ENCODE measurements at regions not wholly inside any gene's neighbourhood (a gene's known extent, or its start where the extent isn't known, plus 50 kb on each side); places are given as distances from the start of the nearest gene placed in this dataset.

DNA sequence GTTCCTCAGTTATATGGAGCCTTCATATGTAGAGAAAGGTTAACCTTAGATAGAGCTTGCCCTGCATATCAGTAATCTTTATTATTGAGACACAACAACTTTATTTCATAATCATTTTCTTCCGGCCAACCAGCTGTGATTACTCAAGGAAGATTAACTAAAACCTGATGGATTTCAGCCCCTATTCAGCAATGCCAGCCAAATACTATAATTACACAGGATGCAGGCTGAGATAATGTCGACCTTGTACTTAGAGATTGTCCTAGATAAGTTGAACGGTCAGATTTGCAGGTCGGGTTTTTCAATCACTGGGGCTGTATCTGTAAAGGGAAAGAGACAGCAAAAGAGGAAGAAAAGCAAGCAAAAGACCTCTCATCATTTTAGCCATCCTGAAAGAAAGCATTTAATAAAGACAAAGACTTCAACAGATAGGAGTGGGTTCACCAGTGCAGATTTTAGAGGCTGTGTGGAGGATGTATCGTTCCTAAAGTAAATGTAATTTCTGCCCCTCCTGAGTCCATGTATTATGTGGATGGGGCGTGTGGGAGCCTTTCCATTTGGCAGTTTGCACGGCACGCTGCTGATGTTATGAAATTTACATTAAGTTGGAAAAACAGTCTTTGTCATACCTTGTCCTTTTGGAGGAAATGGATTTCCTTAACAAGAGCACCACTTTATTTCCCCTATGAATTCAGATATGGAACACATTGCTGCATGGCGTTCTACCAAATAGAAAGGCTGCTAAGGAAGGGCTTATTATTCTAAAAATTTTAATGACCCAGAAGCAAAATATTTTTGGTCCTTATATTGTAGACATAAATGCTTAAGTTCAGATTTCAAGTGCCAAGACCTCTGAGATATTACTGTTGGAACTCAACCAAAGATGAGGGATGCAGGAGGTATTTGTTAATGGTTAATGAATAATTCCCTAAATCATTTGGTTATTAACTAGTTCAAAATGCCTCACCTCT is 496.7 kb downstream of the SPRY1 start:
- Mint-ChIP-seq H3K4me1 (ENCODE audit: low read depth) (no peaks in the 10 kb centered on the region), H3K27me3 (peaks cover 2% of the 10 kb centered on the region), H3K4me3 (no peak overlapping the region), H3K9me3 (ENCODE audit: low read depth) (no peaks in the 10 kb centered on the region), H3K27ac (no peak overlapping the region), H3K36me3 (no peaks in the 10 kb centered on the region)

DNA sequence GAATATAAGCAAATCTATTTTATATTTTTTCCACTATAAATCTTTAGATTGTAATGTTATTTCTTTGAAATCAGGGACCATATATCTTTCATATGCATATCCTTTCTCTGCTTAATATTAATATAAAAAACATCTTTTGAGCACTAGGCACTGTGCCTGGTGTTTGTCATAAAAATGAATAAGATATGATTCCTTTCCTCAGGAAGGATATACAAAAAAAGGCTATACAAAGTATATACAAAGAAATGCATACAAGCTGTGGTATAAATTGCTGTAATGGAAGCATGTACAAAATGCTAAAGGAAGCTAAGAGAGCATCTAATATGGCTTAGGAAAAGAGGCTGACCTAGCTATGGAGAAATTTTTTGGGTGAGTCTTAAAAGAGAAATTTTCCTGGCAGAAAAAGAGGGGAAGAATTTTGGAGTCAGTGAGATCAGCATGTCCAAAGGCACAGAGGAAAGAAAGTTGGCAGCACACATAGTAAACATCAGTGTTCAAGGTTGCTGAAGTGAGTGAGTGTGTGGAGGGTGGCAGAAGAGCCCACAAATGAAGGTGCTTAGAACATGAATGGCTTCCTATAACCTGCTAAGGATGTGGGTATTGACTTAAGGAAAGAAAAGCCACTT is 500.0 kb downstream of the SPRY1 start:
- Mint-ChIP-seq H3K9me3 (ENCODE audit: low read depth) (no peaks in the 10 kb centered on the region), H3K27me3 (no peaks in the 10 kb centered on the region), H3K36me3 (no peaks in the 10 kb centered on the region), H3K4me3 (no peak overlapping the region), H3K4me1 (ENCODE audit: low read depth) (no peaks in the 10 kb centered on the region), H3K27ac (no peak overlapping the region)

DNA sequence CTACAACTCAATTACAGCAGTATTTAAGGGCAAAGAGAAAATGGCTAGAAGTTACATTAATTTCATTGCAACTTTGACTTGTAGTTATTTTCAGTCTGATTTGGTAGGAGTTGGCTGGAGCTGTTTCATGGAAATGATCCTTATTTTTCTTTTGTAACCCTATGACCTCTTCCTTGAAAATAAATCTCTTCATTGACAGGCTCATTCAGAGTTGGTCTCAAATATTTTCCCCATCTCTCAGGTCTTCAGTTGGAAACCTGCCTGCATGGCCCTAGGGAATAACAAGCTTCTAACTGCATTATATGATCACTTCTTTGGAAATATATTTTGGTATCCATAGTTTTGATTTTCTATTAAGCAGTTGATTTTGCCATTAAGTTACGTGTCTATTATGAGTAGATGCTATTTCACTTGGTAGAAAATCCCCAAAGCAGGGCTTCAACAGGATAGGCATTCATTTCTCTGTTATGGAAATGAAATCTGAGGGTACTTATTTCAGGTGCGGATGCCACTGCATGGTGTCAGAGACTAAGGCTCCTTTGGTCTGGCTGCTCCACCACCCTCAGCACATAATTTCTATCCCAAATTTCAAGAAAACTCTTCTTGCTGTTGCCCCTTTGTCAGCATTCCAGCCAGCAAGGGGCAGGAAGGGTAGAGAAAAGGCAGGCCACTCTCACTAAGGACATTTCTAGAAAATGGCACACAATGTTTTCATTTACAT is 502.5 kb downstream of the SPRY1 start:
- Mint-ChIP-seq H3K27me3 (no peaks in the 10 kb centered on the region), H3K36me3 (no peaks in the 10 kb centered on the region), H3K27ac (no peak overlapping the region), H3K4me3 (no peak overlapping the region), H3K4me1 (ENCODE audit: low read depth) (no peaks in the 10 kb centered on the region), H3K9me3 (ENCODE audit: low read depth) (no peaks in the 10 kb centered on the region)

DNA sequence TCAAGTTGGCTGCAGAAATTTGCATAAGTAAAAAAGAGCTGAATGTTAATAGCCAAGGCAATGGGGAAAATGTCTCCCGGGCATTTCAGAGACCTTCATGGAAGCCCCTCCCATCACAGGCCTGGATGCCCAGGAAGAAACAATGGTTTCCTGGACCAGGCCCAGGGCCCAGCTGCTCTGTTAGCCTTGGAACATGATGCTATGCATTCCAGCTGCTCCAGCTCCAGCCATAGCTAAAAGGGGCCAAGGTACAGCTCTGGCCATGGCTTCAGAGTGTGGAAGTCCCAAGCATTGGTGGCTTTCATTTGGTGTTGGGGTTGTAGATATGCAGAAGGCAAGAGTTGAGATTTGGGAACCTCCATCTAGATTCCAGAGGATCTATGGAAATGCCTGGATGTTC is 508.3 kb downstream of the SPRY1 start:
- no peak overlapping the region for H3K27ac Mint-ChIP-seq
- H3K27me3 Mint-ChIP-seq = no peaks in the 10 kb centered on the region
- no peaks in the 10 kb centered on the region for H3K4me1 Mint-ChIP-seq (ENCODE audit: low read depth)
- H3K36me3 Mint-ChIP-seq = no peaks in the 10 kb centered on the region
- no peaks in the 10 kb centered on the region for H3K9me3 Mint-ChIP-seq (ENCODE audit: low read depth)
- H3K4me3 Mint-ChIP-seq = no peak overlapping the region

DNA sequence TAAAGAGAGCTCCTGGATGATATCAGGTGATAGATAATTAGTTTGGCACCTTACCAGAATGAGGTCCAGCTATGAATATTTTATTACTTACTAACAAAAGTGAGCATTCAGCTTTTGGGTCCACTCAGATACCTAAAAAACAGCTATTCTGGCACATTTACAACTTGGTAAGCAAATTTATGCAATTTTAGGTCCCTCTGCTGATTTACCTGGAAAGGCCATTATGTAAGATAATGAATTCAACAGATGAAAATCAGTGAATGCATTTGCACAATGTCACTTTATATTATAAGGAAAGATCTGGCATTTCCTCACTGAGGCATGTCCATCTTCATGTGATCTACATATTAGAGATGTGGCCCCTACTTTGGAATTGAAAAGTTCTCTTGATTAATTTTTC is 517.0 kb downstream of the SPRY1 start:
- Mint-ChIP-seq H3K9me3 (ENCODE audit: low read depth) (no peaks in the 10 kb centered on the region), H3K4me3 (no peak overlapping the region), H3K27ac (no peak overlapping the region), H3K27me3 (no peaks in the 10 kb centered on the region), H3K36me3 (no peaks in the 10 kb centered on the region), H3K4me1 (ENCODE audit: low read depth) (no peaks in the 10 kb centered on the region)

DNA sequence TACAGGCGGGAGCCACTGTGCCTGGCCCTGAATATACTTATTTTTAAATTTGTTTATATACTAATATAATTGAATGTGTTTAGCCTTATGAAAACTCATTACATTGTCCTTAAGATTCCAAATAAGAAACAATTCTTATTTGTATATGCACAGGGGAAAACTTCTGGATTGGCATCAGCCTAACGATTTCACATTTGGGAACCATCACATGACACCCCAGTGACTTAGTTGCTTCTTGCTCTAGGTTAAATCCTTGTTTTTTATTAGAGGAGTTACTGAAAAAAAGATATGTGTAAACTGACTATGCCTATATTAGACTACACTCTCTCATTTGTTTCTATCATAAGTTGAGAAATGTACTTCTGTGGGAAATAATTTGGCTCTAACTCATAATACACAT is 520.2 kb downstream of the SPRY1 start:
- no peaks in the 10 kb centered on the region for H3K36me3 Mint-ChIP-seq
- no peak overlapping the region for H3K4me3 Mint-ChIP-seq
- H3K27me3 Mint-ChIP-seq = no peaks in the 10 kb centered on the region
- no peak overlapping the region for H3K27ac Mint-ChIP-seq
- H3K9me3 Mint-ChIP-seq (ENCODE audit: low read depth) = no peaks in the 10 kb centered on the region
- H3K4me1 Mint-ChIP-seq (ENCODE audit: low read depth) = no peaks in the 10 kb centered on the region

DNA sequence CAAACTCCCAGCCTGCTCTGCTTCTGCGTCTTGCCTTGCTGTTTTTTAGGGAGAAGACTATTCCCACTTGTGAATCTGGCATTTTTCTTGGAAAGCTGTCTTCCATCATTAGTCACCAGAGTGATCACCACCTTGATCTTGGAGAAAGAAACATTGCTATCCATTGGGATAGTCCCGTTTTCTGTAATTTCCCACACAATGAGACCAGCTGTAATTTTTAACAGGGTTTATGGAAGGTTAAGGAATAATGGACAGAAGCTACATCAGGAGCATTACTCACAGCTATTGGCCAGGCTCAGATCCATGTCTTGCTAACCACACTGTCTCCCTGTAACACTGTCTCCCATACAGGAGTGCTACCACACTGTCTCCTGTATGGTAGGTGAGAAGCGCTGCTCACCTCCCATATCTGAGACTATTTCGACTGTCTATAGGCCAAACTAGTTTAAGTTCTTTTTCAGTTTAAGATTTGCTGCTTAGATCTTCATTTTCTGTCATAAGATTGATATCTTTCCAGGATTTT is 523.0 kb downstream of the SPRY1 start:
- Mint-ChIP-seq H3K4me3 (no peak overlapping the region), H3K9me3 (ENCODE audit: low read depth) (no peaks in the 10 kb centered on the region), H3K4me1 (ENCODE audit: low read depth) (no peaks in the 10 kb centered on the region), H3K27ac (no peak overlapping the region), H3K36me3 (no peaks in the 10 kb centered on the region), H3K27me3 (peaks cover 2% of the 10 kb centered on the region)

DNA sequence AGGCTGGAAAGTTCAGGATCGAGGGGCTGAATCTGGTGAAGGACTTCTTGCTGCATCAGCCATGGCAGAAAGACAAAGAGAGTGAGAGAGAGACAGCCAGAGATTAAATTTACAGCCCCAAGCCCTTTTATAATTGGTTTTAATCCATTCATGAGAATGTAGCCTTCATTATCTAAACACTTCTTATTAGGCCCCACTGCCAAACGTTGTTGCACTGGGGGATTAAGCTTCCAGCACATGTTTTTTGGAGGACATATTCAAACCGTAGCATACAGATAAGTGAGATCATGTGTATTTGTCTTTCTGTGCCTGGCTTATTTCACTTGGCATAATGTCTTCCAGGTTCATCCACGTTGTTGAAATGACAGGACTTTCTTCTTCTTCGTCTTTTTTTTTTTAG is 524.7 kb downstream of the SPRY1 start:
- Mint-ChIP-seq H3K4me3 (no peak overlapping the region), H3K27me3 (peaks cover 2% of the 10 kb centered on the region), H3K9me3 (ENCODE audit: low read depth) (no peaks in the 10 kb centered on the region), H3K4me1 (ENCODE audit: low read depth) (no peaks in the 10 kb centered on the region), H3K36me3 (no peaks in the 10 kb centered on the region), H3K27ac (no peak overlapping the region)

DNA sequence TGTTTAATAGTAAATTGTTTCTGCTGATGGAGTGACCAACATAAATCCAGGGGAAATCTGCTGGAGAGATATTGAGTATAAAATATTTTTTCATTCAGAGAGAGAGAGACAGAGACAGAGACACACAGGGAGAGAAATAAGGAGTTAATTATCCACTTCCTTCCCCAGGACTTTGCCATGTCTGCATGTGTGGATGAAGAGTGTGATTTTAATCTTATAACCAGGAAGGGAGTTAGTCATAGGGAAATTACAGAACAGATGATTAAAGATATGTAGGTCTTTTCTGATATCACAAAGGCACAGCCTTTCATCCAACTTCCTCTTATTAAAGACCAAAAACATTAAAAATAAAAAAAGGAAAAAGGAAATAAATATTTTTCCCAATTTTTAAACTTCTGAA is 526.3 kb downstream of the SPRY1 start:
- Mint-ChIP-seq H3K4me3 (no peak overlapping the region), H3K27me3 (peaks cover 2% of the 10 kb centered on the region), H3K4me1 (ENCODE audit: low read depth) (no peaks in the 10 kb centered on the region), H3K36me3 (no peaks in the 10 kb centered on the region), H3K27ac (no peak overlapping the region), H3K9me3 (ENCODE audit: low read depth) (no peaks in the 10 kb centered on the region)

DNA sequence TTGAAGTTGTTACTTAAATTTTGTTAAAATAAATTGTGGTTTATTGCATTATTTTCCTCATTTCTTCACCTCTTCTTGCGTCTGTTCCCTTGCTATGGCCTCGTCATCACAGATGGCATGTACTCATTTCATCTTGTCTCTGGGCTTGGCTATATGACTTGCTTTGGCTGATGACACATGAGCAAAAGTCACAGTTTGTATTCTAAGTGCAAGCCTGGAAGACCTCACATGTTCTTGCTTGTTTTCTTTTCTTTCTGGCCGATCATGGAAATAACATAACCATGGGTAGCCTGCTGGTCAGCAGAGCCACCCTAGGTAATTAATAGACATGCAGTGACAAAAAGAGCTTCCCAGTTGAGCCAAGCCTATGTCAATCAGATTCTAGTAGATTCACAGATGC is 527.9 kb downstream of the SPRY1 start:
- Mint-ChIP-seq H3K9me3 (ENCODE audit: low read depth) (no peaks in the 10 kb centered on the region), H3K27me3 (peaks cover 2% of the 10 kb centered on the region), H3K4me1 (ENCODE audit: low read depth) (no peaks in the 10 kb centered on the region), H3K4me3 (no peak overlapping the region), H3K36me3 (no peaks in the 10 kb centered on the region), H3K27ac (no peak overlapping the region)

DNA sequence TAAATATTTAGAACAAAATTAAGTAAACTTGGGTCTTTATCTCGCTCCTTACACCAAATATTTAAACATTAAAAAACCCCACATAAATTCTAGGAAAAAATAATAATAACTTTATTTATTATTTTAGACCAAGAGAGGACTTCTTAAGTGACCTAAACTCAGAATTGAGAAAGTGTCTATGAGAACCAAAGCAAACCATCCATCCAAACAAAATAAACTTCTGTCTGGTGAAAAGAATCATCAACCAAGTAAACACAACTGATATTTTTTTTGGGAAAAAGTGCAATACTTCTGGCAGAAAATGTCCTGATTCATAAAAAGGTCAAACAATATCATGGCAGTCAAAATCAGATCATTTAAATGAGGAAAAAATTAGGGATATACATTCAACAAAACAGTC is 533.0 kb downstream of the SPRY1 start:
- H3K4me3 Mint-ChIP-seq = no peak overlapping the region

DNA sequence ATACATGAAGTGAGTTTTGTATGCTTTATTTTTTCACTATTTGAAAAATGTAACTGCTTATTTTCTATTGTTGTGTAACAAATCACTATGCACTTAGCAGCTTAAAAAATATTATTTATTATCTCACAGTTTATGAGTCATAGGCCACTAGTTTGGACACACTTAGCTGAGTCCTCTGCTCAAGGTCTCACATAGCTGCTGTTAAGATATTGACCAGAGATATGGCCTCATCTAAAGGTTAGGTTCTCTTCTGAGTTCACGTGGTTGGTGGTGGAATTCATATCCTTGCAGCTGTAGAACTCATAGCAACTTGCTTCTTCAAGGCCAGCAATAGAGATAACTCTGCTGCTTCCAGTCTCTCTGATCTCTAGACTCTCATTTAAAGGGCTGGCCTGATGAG is 534.4 kb downstream of the SPRY1 start:
- H3K27me3 Mint-ChIP-seq = peaks cover 2% of the 10 kb centered on the region
- H3K9me3 Mint-ChIP-seq (ENCODE audit: low read depth) = no peaks in the 10 kb centered on the region
- no peaks in the 10 kb centered on the region for H3K4me1 Mint-ChIP-seq (ENCODE audit: low read depth)
- H3K4me3 Mint-ChIP-seq = no peak overlapping the region
- H3K36me3 Mint-ChIP-seq = no peaks in the 10 kb centered on the region
- no peak overlapping the region for H3K27ac Mint-ChIP-seq

More for the DNA sequence above, 533.0 kb downstream of the SPRY1 start:
- Mint-ChIP-seq H3K27ac (no peak overlapping the region), H3K4me1 (ENCODE audit: low read depth) (no peaks in the 10 kb centered on the region), H3K9me3 (ENCODE audit: low read depth) (no peaks in the 10 kb centered on the region), H3K36me3 (no peaks in the 10 kb centered on the region), H3K27me3 (peaks cover 2% of the 10 kb centered on the region)

DNA sequence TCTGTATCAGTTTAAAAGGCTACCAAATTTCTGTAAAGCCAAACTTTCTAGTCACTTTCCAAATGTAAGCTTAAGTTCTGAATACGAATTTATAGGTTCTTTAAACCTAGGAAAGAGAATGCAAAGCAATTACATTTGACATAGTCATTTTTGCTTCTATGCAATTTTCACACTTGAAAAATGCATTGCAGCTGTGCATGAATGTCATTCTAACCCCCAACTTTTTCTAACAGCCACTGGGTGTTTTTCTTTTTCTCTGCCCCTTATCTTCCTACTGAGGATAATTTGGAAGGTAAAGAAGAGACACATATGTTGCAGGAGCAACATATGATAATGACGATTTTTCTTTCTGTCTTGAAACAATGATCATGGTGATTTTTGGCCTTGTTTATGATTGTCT is 537.5 kb downstream of the SPRY1 start:
- H3K4me3 Mint-ChIP-seq = no peak overlapping the region
- H3K27me3 Mint-ChIP-seq = peaks cover 5% of the 10 kb centered on the region
- no peak overlapping the region for H3K27ac Mint-ChIP-seq
- no peaks in the 10 kb centered on the region for H3K36me3 Mint-ChIP-seq
- no peaks in the 10 kb centered on the region for H3K4me1 Mint-ChIP-seq (ENCODE audit: low read depth)
- no peaks in the 10 kb centered on the region for H3K9me3 Mint-ChIP-seq (ENCODE audit: low read depth)

DNA sequence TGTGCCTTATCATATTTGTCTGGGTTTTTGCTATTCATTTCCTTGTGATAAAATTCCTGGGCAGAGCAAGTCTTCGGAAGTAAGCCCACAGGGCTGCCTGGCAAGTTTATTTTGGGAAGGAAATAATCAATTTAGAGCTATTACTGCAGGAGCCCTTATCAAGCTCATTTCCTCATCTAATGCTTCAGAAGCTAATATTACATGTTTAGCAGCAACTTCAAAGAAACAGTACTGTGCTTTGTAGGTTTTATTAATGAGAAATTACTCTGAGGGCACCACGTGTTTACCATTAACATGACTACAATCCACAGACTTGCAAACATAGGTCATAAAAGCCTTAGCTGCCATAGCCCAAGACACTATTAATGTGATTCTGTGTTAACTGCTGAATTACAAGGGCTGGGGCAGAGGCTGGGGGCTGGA is 540.0 kb downstream of the SPRY1 start:
- peaks cover 5% of the 10 kb centered on the region for H3K27me3 Mint-ChIP-seq
- no peak overlapping the region for H3K27ac Mint-ChIP-seq
- H3K4me1 Mint-ChIP-seq (ENCODE audit: low read depth) = no peaks in the 10 kb centered on the region
- no peaks in the 10 kb centered on the region for H3K36me3 Mint-ChIP-seq
- no peaks in the 10 kb centered on the region for H3K9me3 Mint-ChIP-seq (ENCODE audit: low read depth)
- H3K4me3 Mint-ChIP-seq = no peak overlapping the region

DNA sequence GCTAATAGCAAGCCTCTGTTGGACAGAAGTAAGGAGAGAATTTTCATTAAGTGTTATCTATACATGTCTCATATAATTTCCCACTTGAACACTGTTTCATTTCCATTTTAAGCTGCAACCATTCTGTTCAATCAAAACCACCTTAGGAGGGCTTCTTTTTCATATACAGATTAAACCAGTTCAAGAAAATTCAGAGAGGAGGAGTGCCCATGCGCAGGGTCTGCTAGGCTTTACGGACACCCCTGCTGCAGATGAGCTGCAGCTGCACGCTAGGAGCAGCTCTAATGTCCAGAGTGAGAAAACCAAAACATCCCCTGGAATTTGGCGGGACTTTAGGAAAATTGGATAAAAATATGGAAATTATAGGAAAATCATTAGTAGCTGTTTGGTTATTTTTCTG is 541.0 kb downstream of the SPRY1 start:
- no peaks in the 10 kb centered on the region for H3K36me3 Mint-ChIP-seq
- H3K4me1 Mint-ChIP-seq (ENCODE audit: low read depth) = no peaks in the 10 kb centered on the region
- H3K27me3 Mint-ChIP-seq = peaks cover 5% of the 10 kb centered on the region
- no peaks in the 10 kb centered on the region for H3K9me3 Mint-ChIP-seq (ENCODE audit: low read depth)
- H3K4me3 Mint-ChIP-seq = no peak overlapping the region
- no peak overlapping the region for H3K27ac Mint-ChIP-seq

Data from activated naive CD8-positive, alpha-beta T cell (primary cell).